Progenitor cell of endocrine pancreas (in vitro differentiated cells): ENCODE measurements at regions not wholly inside any gene's neighbourhood (a gene's known extent, or its start where the extent isn't known, plus 50 kb on each side); places are given as distances from the start of the nearest gene placed in this dataset.
"Not testable (repeated sequence)": the region's sequence is repeated elsewhere in the genome, so short reads cannot be mapped to it uniquely, and the experiment has no call there.

Experiments used
- DNase-seq: peaks from one replicate; pipeline ENCODE4 v3.0.0; 2021; ENCODE audit warnings: low spot score; ENCODE audit not compliant: unreplicated experiment
- H3K27ac Mint-ChIP-seq: 2 replicates; pipeline ENCODE4 v1.8.0; 2021; ENCODE audit warnings: mild to moderate bottlenecking, moderate library complexity, mixed read lengths
- H3K27me3 Mint-ChIP-seq: 2 replicates; pipeline ENCODE4 v1.8.0; 2021; ENCODE audit warnings: mixed read lengths
- H3K36me3 Mint-ChIP-seq: 2 replicates; pipeline ENCODE4 v1.8.0; 2022; ENCODE audit warnings: mixed read lengths; ENCODE audit not compliant: insufficient read depth
- H3K4me1 Mint-ChIP-seq: 2 replicates; pipeline ENCODE4 v1.8.0; 2021; ENCODE audit warnings: low read depth, mixed read lengths
- H3K4me3 Mint-ChIP-seq: 2 replicates; pipeline ENCODE4 v1.8.0; 2021; ENCODE audit warnings: low read depth, mild to moderate bottlenecking, moderate library complexity, mixed read lengths
- H3K9me3 Mint-ChIP-seq: 2 replicates; pipeline ENCODE4 v1.8.0; 2021; ENCODE audit warnings: low read depth, mixed read lengths
- TF ChIP-seq, protein P1 (sequence below): fragments of 200-600 bp; sonication (generic); IDR thresholded peaks from one replicate; pipeline ENCODE4 v1.5.0; 2021; ENCODE audit warnings: antibody characterized with exemption, mild to moderate bottlenecking; ENCODE audit not compliant: unreplicated experiment

DNA sequence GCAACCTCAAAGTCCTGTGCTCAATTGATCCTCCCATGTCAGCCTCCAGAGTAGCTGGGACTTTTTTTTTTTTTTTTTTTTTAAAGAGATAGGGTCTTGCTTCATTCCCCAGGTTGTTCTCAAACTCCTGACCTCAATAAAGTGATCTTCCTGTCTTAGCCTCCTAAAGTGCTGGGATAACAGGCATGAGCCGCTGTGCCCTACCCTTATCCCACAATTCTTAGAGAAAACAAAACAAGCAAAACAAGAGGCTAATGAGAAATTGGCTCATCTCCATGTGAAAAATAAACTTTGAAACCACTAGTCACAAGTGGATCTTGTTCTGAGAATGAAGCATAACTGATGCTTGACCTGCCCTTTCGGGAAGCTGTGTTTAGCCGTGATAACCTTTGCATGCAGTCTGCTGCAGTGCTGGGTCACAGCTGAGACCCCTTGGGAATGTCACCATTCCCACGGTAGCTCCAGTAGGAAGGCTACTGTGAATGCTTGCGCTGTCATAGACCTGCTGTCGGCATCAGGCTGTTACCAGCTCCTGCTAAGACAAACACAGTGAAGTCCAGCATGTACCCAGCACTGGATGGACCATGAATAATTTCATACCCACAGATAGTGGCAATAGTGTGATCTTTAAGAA, 290.7 kb upstream of the KIAA1217 start:
- TF ChIP-seq, protein P1, sequence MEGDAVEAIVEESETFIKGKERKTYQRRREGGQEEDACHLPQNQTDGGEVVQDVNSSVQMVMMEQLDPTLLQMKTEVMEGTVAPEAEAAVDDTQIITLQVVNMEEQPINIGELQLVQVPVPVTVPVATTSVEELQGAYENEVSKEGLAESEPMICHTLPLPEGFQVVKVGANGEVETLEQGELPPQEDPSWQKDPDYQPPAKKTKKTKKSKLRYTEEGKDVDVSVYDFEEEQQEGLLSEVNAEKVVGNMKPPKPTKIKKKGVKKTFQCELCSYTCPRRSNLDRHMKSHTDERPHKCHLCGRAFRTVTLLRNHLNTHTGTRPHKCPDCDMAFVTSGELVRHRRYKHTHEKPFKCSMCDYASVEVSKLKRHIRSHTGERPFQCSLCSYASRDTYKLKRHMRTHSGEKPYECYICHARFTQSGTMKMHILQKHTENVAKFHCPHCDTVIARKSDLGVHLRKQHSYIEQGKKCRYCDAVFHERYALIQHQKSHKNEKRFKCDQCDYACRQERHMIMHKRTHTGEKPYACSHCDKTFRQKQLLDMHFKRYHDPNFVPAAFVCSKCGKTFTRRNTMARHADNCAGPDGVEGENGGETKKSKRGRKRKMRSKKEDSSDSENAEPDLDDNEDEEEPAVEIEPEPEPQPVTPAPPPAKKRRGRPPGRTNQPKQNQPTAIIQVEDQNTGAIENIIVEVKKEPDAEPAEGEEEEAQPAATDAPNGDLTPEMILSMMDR = no peak
- peaks cover 1% of the 10 kb centered on the region for H3K36me3 Mint-ChIP-seq
- H3K4me3 Mint-ChIP-seq = no peak overlapping the region
- no peak for DNase-seq
- peaks cover 4% of the 10 kb centered on the region for H3K9me3 Mint-ChIP-seq
- H3K4me1 Mint-ChIP-seq = peaks cover 18% of the 10 kb centered on the region
- H3K27ac Mint-ChIP-seq = no peak overlapping the region
- H3K27me3 Mint-ChIP-seq = peaks cover 3% of the 10 kb centered on the region

DNA sequence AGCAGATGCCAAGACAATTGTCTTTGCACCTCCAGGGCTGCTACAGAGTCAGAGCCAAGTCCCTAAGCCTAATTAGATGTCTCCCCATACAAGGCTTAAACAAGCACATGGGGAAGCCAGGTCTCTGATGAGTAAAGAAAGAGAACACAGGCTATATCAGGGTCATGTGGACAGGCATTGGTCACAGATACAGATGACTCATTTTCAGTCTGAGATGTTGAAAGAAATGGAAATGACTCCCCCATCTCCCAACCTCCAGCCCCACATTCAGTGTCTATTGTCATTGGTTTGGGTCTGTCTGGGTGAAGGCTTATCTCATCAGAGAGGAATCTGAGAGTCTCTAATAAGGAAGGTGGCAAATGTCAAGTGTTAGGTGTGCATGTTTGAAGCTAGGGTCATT, 290.1 kb upstream of the KIAA1217 start:
- no peak overlapping the region for H3K27ac Mint-ChIP-seq
- no peak overlapping the region for H3K4me3 Mint-ChIP-seq

DNA sequence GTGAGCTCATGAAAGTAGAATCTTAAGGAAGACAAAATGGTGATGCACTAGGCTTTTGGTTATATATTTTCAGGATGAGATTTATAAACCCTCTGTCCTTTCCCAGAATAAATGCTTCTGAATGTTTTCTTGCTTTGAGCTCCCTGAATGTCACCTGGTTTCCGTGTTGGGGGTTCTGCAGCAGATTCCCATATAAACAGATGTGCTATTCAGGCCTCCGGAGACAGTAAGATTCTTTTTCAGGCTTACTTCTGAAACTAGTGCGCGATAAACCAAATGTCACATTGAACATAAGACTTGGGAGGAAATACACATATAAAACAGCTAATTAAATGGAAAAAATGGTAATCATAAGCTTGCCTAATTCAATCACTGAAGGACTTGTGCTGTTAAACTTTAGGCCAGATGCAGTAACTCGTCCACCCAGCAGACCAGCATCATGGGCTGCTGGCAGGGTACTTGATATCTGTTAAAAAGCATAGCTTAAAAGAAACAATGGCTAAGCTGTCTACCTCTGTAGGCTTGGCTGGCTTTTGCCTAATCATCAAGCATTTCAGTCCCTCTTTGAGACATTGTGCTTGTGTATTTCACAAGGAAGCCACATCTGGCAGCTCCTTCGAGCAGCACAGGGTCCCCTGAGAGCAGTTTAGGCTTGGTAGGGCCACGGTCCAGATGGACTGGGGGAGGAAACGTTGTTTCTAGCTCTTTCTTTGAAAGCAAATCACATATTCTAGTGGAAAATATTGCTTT, 281.2 kb upstream of the KIAA1217 start:
- Mint-ChIP-seq H3K27ac (no peak overlapping the region), H3K27me3 (no peaks in the 10 kb centered on the region)
- DNase-seq = no peak

More for the DNA sequence above, 290.1 kb upstream of the KIAA1217 start:
- Mint-ChIP-seq H3K27me3 (peaks cover 3% of the 10 kb centered on the region), H3K4me1 (peaks cover 15% of the 10 kb centered on the region), H3K36me3 (peaks cover 1% of the 10 kb centered on the region), H3K9me3 (peaks cover 4% of the 10 kb centered on the region)
- DNase-seq = no peak
- TF ChIP-seq, protein P1 = no peak

DNA sequence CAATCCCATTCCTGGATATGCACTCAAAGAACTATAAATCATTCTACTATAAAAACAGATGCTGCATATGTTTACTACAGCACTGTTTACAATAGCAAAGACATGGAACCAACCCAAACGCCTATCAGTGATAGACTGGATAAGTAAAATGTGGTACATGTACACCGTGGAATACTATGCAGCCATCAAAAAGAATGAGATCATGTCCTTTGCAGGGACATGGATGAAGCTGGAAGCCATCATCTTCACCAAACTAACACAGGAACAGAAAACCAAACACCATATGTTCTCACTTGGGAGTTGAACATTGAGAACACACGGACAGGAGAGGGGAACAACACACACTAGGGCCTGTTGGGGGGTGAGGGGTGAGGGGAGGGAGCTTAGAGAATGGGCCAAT, 274.9 kb upstream of the KIAA1217 start:
- peaks cover 10% of the 10 kb centered on the region for H3K4me1 Mint-ChIP-seq
- not testable (repeated sequence) for DNase-seq, H3K36me3 Mint-ChIP-seq, H3K4me3 Mint-ChIP-seq, H3K9me3 Mint-ChIP-seq, H3K27ac Mint-ChIP-seq, H3K27me3 Mint-ChIP-seq

More for the DNA sequence above, 281.2 kb upstream of the KIAA1217 start:
- H3K36me3 Mint-ChIP-seq = no peaks in the 10 kb centered on the region
- peaks cover 15% of the 10 kb centered on the region for H3K4me1 Mint-ChIP-seq
- TF ChIP-seq, protein P1 = no peak
- H3K9me3 Mint-ChIP-seq = no peaks in the 10 kb centered on the region
- no peak overlapping the region for H3K4me3 Mint-ChIP-seq

DNA sequence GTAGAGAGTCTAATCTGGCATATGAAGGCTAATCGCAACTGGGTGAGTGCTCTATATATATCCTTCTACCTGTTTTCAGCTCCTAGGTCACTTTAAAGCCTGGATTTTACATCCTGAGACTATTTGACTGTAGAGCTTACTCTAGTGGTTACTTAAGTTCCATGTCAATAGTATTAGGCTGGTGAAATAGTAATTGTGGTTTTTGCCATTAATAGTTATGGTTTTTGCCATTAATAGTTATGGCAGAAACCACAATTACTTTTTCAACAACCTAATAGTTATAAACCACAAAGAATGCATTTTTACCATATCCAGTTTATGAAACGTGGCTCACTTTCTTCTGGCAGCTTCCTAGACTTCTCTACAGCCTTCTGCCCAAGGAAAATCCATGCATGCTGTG, 263.1 kb upstream of the KIAA1217 start:
- no peaks in the 10 kb centered on the region for H3K27me3 Mint-ChIP-seq
- H3K4me3 Mint-ChIP-seq = no peak overlapping the region
- no peaks in the 10 kb centered on the region for H3K9me3 Mint-ChIP-seq
- TF ChIP-seq, protein P1 = no peak
- no peaks in the 10 kb centered on the region for H3K36me3 Mint-ChIP-seq
- H3K4me1 Mint-ChIP-seq = peaks cover under 1% of the 10 kb centered on the region
- DNase-seq = no peak
- no peak overlapping the region for H3K27ac Mint-ChIP-seq
